T-helper 1 cell treated with Interleukin-12 subunit alpha and Interleukin-12 subunit beta and Interleukin-4 antibody, amounts not matched to agents 30 ng/mL and 1 ng/mL, for 36 hours (primary cell): ENCODE measurements at regions not wholly inside any gene's neighbourhood (a gene's known extent, or its start where the extent isn't known, plus 50 kb on each side); places are given as distances from the start of the nearest gene placed in this dataset.

Experiments
- intact Hi-C: fragments of 100-400 bp; cut with micrococcal nuclease; formaldehyde crosslinking; loops from one replicate; pipeline ENCODE4 v1.15.1; 2024

- intact Hi-C loops: no loop called here
Observed at GRCh38 chr7:123401295-123401694, 133.1 kb downstream of the IQUB start.

- intact Hi-C loops: no loop called here
Observed at GRCh38 chr7:123400196-123400595, 134.2 kb downstream of the IQUB start.

- intact Hi-C loops: no loop called here
Observed at GRCh38 chr7:123398921-123399320, 135.5 kb downstream of the IQUB start.

- intact Hi-C loops: no loop called here
Observed at GRCh38 chr7:123397746-123398338, 136.6 kb downstream of the IQUB start.

GRCh38 chr7:123393623-123394022, 140.8 kb downstream of the IQUB start:
- intact Hi-C loops: no loop called here

GRCh38 chr7:123372368-123372767, 162.0 kb downstream of the IQUB start:
- intact Hi-C loops: no loop called here

GRCh38 chr7:123367484-123368122, 166.8 kb downstream of the IQUB start:
- intact Hi-C loops: loop anchor here (1.0 to 10.0 kb wide), 3 partner anchors 213 to 1153 kb away; no protein-coding TSS in a partner anchor

GRCh38 chr7:123367031-123367430, 167.3 kb upstream of the SLC13A1 start:
- intact Hi-C loops: loop anchor here (1.0 to 10.0 kb wide), 3 partner anchors 212 to 1152 kb away; no protein-coding TSS in a partner anchor

- intact Hi-C loops: loop anchor here (1.0 to 10.0 kb wide), 3 partner anchors 212 to 1152 kb away; no protein-coding TSS in a partner anchor
Observed at GRCh38 chr7:123366626-123367025, 166.9 kb upstream of the SLC13A1 start.

- intact Hi-C loops: loop anchor here (10.0 kb wide), 2 partner anchors 206 to 1146 kb away; no protein-coding TSS in a partner anchor
Observed at GRCh38 chr7:123360631-123361030, 160.9 kb upstream of the SLC13A1 start.

GRCh38 chr7:123355576-123356190, 155.9 kb upstream of the SLC13A1 start:
- intact Hi-C loops: no loop called here

GRCh38 chr7:123352973-123353372, 153.2 kb upstream of the SLC13A1 start:
- intact Hi-C loops: no loop called here

GRCh38 chr7:123351516-123352505, 152.0 kb upstream of the SLC13A1 start:
- intact Hi-C loops: no loop called here

GRCh38 chr7:123351027-123351426, 151.3 kb upstream of the SLC13A1 start:
- intact Hi-C loops: no loop called here

- intact Hi-C loops: no loop called here
Observed at GRCh38 chr7:123348690-123349089, 148.9 kb upstream of the SLC13A1 start.

GRCh38 chr7:123346766-123347165, 147.0 kb upstream of the SLC13A1 start:
- intact Hi-C loops: no loop called here

- intact Hi-C loops: no loop called here
Observed at GRCh38 chr7:123343611-123344010, 143.8 kb upstream of the SLC13A1 start.

GRCh38 chr7:123341102-123341501, 141.3 kb upstream of the SLC13A1 start:
- intact Hi-C loops: no loop called here

- intact Hi-C loops: no loop called here
Observed at GRCh38 chr7:123338688-123339087, 138.9 kb upstream of the SLC13A1 start.

- intact Hi-C loops: no loop called here
Observed at GRCh38 chr7:123329988-123330643, 130.3 kb upstream of the SLC13A1 start.

GRCh38 chr7:123327661-123328060, 127.9 kb upstream of the SLC13A1 start:
- intact Hi-C loops: no loop called here
